AG04450 (cell line): ENCODE measurements at regions not wholly inside any gene's neighbourhood (a gene's known extent, or its start where the extent isn't known, plus 50 kb on each side); places are given as distances from the start of the nearest gene placed in this dataset.

Source experiments
- CTCF ChIA-PET: fragments of 300-600, 350-600 bp; formaldehyde crosslinking; extraction: SDS; loops from one replicate; lab custom pipeline; 2022; ENCODE audit warnings: antibody characterized with exemption, inconsistent platforms; lab: Charles Lee
- POLR2A ChIA-PET: fragments of 350-600 bp; formaldehyde crosslinking; extraction: SDS; loops from one replicate; lab custom pipeline; 2021; ENCODE audit warnings: antibody characterized with exemption, inconsistent platforms; lab: Yijun Ruan, JAX
- DNase-seq: peaks from one replicate; pipeline ENCODE4 v3.0.0-alpha.2; 2011; ENCODE audit warnings: low read depth, low spot score
- H3K27ac ChIP-seq: one replicate; pipeline ENCODE4 v1.5.1; 2012; ENCODE audit warnings: low read depth, low read length, control low read depth
- H3K27me3 ChIP-seq: one replicate; pipeline ENCODE4 v1.6.0; 2012; ENCODE audit warnings: low read length; ENCODE audit not compliant: control insufficient read depth, insufficient read depth
- H3K4me3 ChIP-seq: 2 replicates; pipeline ENCODE4 v1.5.1; 2011; ENCODE audit warnings: mild to moderate bottlenecking, low read depth, low read length, control low read depth
- H3K9me3 ChIP-seq: 2 replicates; pipeline ENCODE4 v1.5.1; 2012; ENCODE audit warnings: low read length; ENCODE audit not compliant: control insufficient read depth, insufficient read depth
- CTCF ChIP-seq: IDR thresholded peaks from 2 replicates; pipeline ENCODE4 v1.5.1; 2011; ENCODE audit warnings: low read depth, low read length, control low read depth, inconsistent platforms

GRCh38 chr2:133817680-133818566 lies 249.7 kb upstream of the NCKAP5 start:
- POLR2A ChIA-PET: interaction anchor here (0.7 to 1.2 kb wide), 5 partner anchors 12 to 529 kb away, joined by 3 to 8 read pairs (median 4); no protein-coding TSS in a partner anchor
- Histone ChIP-seq H3K4me3 (no peak overlapping the region), H3K27me3 (no peaks in the 10 kb centered on the region), H3K9me3 (no peaks in the 10 kb centered on the region), H3K27ac (peak overlapping the region; percentile 62)
- peak; percentile 96 for DNase-seq
- no peak for TF ChIP-seq CTCF
- CTCF ChIA-PET: interaction anchor here (0.7 to 1.1 kb wide), 3 partner anchors 27 to 251 kb away, joined by 3 to 4 read pairs (median 3); no protein-coding TSS in a partner anchor

- DNase-seq: no peak
- TF ChIP-seq CTCF: no peak
- ChIA-PET POLR2A (no interaction called here), CTCF (no interaction called here)
- no peaks in the 10 kb centered on the region for H3K27me3 ChIP-seq
- no peak overlapping the region for H3K4me3 ChIP-seq
- peak overlapping the region; percentile 62 for H3K27ac ChIP-seq
- no peaks in the 10 kb centered on the region for H3K9me3 ChIP-seq
These were observed 250.4 kb upstream of the NCKAP5 start for GRCh38 chr2:133818661-133819060.

GRCh38 chr2:133819906-133820305 lies 251.6 kb upstream of the NCKAP5 start:
- H3K9me3 ChIP-seq: no peaks in the 10 kb centered on the region
- peak overlapping the region; percentile 33 for H3K27ac ChIP-seq
- DNase-seq: no peak
- H3K27me3 ChIP-seq: no peaks in the 10 kb centered on the region
- ChIA-PET POLR2A (no interaction called here), CTCF (interaction anchor here (0.6 kb wide), 1 partner anchor 10 kb away, joined by 3 read pairs; no protein-coding TSS in a partner anchor)
- TF ChIP-seq CTCF: no peak
- no peak overlapping the region for H3K4me3 ChIP-seq

- Histone ChIP-seq H3K4me3 (no peak overlapping the region), H3K27ac (no peak overlapping the region), H3K9me3 (no peaks in the 10 kb centered on the region; the same call in 1 of the 2 replicates), H3K27me3 (no peaks in the 10 kb centered on the region)
- no peak for TF ChIP-seq CTCF
- ChIA-PET POLR2A (interaction anchor here (0.6 kb wide), 1 partner anchor 585 kb away, joined by 12 read pairs; no protein-coding TSS in a partner anchor), CTCF (interaction anchor here (0.5 to 1.5 kb wide), 3 partner anchors 8 to 558 kb away, joined by 3 to 5 read pairs (median 4); no protein-coding TSS in a partner anchor)
- DNase-seq: no peak
These were observed 253.0 kb upstream of the NCKAP5 start for GRCh38 chr2:133821107-133821760.
